GM23338 (cell line): ENCODE measurements at regions not wholly inside any gene's neighbourhood (a gene's known extent, or its start where the extent isn't known, plus 50 kb on each side); places are given as distances from the start of the nearest gene placed in this dataset.

Experiments used
- ATAC-seq: fragments of 200-7000 bp; cut with Tn5 transposase; 3 replicates; pipeline ENCODE4 v1.9.1; 2020
- DNase-seq: peaks from one replicate; pipeline ENCODE4 v3.0.0-alpha.2; 2015; ENCODE audit warnings: low spot score
- H2AFZ ChIP-seq: fragments of 200-600 bp; sonication (generic); 2 replicates; pipeline ENCODE4 v1.8.0; 2016; ENCODE audit warnings: antibody characterized with exemption, mild to moderate bottlenecking, moderate library complexity
- H3F3A ChIP-seq: fragments of 200-600 bp; sonication (generic); replicated peaks from 2 replicates; pipeline ENCODE4 v1.8.0; 2017; ENCODE audit warnings: antibody characterized with exemption, mixed run types, low read depth
- H3K27ac ChIP-seq: fragments of 200-600 bp; sonication (generic); 2 replicates; pipeline ENCODE4 v1.6.1; 2016; ENCODE audit warnings: low read depth
- H3K27me3 ChIP-seq: fragments of 200-600 bp; sonication (generic); 2 replicates; pipeline ENCODE4 v1.8.0; 2016; ENCODE audit warnings: mild to moderate bottlenecking, mixed run types, moderate library complexity; ENCODE audit not compliant: insufficient read depth
- H3K36me3 ChIP-seq: fragments of 200-600 bp; sonication (generic); 2 replicates; pipeline ENCODE4 v1.8.0; 2016; ENCODE audit warnings: mild to moderate bottlenecking; ENCODE audit not compliant: insufficient read depth
- H3K4me1 ChIP-seq: fragments of 200-600 bp; sonication (generic); 2 replicates; pipeline ENCODE4 v1.8.0; 2016; ENCODE audit warnings: mild to moderate bottlenecking, moderate library complexity; ENCODE audit not compliant: insufficient read depth
- H3K4me2 ChIP-seq: fragments of 200-600 bp; sonication (generic); 2 replicates; pipeline ENCODE4 v1.7.1; 2017; ENCODE audit warnings: mixed run types
- H3K4me3 ChIP-seq: fragments of 200-600 bp; sonication (generic); 2 replicates; pipeline ENCODE4 v1.6.1; 2016; ENCODE audit warnings: mixed run types
- H3K79me2 ChIP-seq: fragments of 200-600 bp; sonication (generic); replicated peaks from 2 replicates; pipeline ENCODE4 v1.8.0; 2017; ENCODE audit warnings: mild to moderate bottlenecking; ENCODE audit not compliant: insufficient read depth
- H3K9me2 ChIP-seq: fragments of 200-600 bp; sonication (generic); 2 replicates; pipeline ENCODE4 v1.8.0; 2017; ENCODE audit not compliant: insufficient read depth
- H4K20me1 ChIP-seq: fragments of 200-600 bp; sonication (generic); replicated peaks from 2 replicates; pipeline ENCODE4 v1.8.0; 2017; ENCODE audit warnings: mild to moderate bottlenecking; ENCODE audit not compliant: insufficient read depth
- H3K27ac Mint-ChIP-seq: 2 replicates; pipeline ENCODE4 v1.8.0; 2020; ENCODE audit warnings: inconsistent platforms, mild to moderate bottlenecking, moderate library complexity, mixed read lengths
- H3K27me3 Mint-ChIP-seq: 3 replicates; pipeline ENCODE4 v1.8.0; 2022; ENCODE audit warnings: low read depth, mild to moderate bottlenecking, moderate library complexity, mixed read lengths, inconsistent platforms; ENCODE audit not compliant: insufficient read depth, poor library complexity
- H3K36me3 Mint-ChIP-seq: 3 replicates; pipeline ENCODE4 v1.8.0; 2021; ENCODE audit warnings: low read depth, mild to moderate bottlenecking, inconsistent platforms, moderate library complexity, mixed read lengths
- H3K4me1 Mint-ChIP-seq: 3 replicates; pipeline ENCODE4 v1.8.0; 2020; ENCODE audit warnings: mild to moderate bottlenecking, inconsistent platforms, mixed read lengths
- H3K4me3 Mint-ChIP-seq: 3 replicates; pipeline ENCODE4 v1.8.0; 2021; ENCODE audit warnings: moderate library complexity, mild to moderate bottlenecking, inconsistent platforms, mixed read lengths
- H3K9me3 Mint-ChIP-seq: 3 replicates; pipeline ENCODE4 v1.8.0; 2020; ENCODE audit warnings: moderate library complexity, mild to moderate bottlenecking, inconsistent platforms, mixed read lengths
- CREB1 ChIP-seq: fragments of 250-450 bp; sonication (Bioruptor Pico); IDR thresholded peaks from 2 replicates; pipeline ENCODE4 v1.5.0; 2020; ENCODE audit warnings: low read depth, mild to moderate bottlenecking, moderate library complexity
- EZH2 ChIP-seq: fragments of 200-600 bp; sonication (generic); IDR thresholded peaks from one replicate; pipeline ENCODE4 v1.8.0; 2017; ENCODE audit warnings: antibody characterized with exemption, mild to moderate bottlenecking, low read depth; ENCODE audit not compliant: unreplicated experiment
- EZH2phosphoT487 ChIP-seq: fragments of 200-600 bp; sonication (generic); IDR thresholded peaks from one replicate; pipeline ENCODE4 v1.8.1; 2018; ENCODE audit warnings: antibody characterized with exemption; ENCODE audit not compliant: unreplicated experiment
- JUNB ChIP-seq: IDR thresholded peaks from one replicate; pipeline ENCODE4 v1.6.1; 2016; ENCODE audit warnings: antibody characterized with exemption; ENCODE audit not compliant: unreplicated experiment
- POLR2AphosphoS5 ChIP-seq: IDR thresholded peaks from 2 replicates; pipeline ENCODE4 v1.6.1; 2016; ENCODE audit warnings: antibody characterized with exemption, low read depth
- ZNF114 ChIP-seq: fragments of 250-450 bp; sonication (Bioruptor Pico); IDR thresholded peaks from 2 replicates; pipeline ENCODE4 v1.5.0; 2020; ENCODE audit warnings: mild to moderate bottlenecking, moderate library complexity
- TF ChIP-seq, protein P1 (sequence below): IDR thresholded peaks from 2 replicates; pipeline ENCODE4 v1.6.1; 2016; ENCODE audit warnings: antibody characterized with exemption
- TF ChIP-seq, protein P2 (sequence below): fragments of 250-450 bp; sonication (Bioruptor Pico); IDR thresholded peaks from 2 replicates; pipeline ENCODE4 v1.5.0; 2020; ENCODE audit warnings: mild to moderate bottlenecking, moderate library complexity

DNA sequence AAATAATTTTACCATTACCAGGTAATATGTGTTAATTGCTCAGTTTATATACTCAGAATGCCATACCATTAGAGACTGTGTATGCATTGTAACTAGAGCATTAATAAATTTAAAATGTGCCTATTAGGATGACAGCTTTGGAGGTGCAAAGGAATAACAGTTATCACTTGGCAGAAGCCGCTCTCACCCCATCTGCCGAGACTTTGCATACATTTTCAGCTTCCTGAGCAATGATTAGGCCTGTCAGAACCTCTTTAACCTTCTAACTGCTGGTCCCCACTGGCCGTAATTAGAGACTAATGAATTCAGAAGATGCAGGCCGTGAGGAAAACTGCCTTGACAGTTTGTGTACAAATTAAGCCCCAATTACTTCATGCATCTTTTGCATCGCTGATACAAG is 158.0 kb upstream of the PROX1 start:
- no peak for DNase-seq
- Histone ChIP-seq H2AFZ (no peak overlapping the region), H3K27ac (no peak overlapping the region), H3F3A (no peaks in the 10 kb centered on the region), H3K9me2 (peaks cover 12% of the 10 kb centered on the region; the same call in 1 of the 2 replicates), H3K4me3 (no peak overlapping the region), H3K4me1 (peaks cover 7% of the 10 kb centered on the region), H3K4me2 (no peak overlapping the region; the same call in 1 of the 2 replicates), H3K36me3 (no peaks in the 10 kb centered on the region; the same call in 1 of the 2 replicates), H4K20me1 (no peaks in the 10 kb centered on the region), H3K27me3 (no peaks in the 10 kb centered on the region), H3K79me2 (no peaks in the 10 kb centered on the region)
- TF ChIP-seq ZNF114 (CRISPR knock-in tag) (no peak), JUNB (no peak), EZH2phosphoT487 (no peak), EZH2 (no peak), CREB1 (no peak), POLR2AphosphoS5 (no peak)
- TF ChIP-seq, protein P1, sequence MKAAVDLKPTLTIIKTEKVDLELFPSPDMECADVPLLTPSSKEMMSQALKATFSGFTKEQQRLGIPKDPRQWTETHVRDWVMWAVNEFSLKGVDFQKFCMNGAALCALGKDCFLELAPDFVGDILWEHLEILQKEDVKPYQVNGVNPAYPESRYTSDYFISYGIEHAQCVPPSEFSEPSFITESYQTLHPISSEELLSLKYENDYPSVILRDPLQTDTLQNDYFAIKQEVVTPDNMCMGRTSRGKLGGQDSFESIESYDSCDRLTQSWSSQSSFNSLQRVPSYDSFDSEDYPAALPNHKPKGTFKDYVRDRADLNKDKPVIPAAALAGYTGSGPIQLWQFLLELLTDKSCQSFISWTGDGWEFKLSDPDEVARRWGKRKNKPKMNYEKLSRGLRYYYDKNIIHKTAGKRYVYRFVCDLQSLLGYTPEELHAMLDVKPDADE: no peak
- TF ChIP-seq, protein P2, sequence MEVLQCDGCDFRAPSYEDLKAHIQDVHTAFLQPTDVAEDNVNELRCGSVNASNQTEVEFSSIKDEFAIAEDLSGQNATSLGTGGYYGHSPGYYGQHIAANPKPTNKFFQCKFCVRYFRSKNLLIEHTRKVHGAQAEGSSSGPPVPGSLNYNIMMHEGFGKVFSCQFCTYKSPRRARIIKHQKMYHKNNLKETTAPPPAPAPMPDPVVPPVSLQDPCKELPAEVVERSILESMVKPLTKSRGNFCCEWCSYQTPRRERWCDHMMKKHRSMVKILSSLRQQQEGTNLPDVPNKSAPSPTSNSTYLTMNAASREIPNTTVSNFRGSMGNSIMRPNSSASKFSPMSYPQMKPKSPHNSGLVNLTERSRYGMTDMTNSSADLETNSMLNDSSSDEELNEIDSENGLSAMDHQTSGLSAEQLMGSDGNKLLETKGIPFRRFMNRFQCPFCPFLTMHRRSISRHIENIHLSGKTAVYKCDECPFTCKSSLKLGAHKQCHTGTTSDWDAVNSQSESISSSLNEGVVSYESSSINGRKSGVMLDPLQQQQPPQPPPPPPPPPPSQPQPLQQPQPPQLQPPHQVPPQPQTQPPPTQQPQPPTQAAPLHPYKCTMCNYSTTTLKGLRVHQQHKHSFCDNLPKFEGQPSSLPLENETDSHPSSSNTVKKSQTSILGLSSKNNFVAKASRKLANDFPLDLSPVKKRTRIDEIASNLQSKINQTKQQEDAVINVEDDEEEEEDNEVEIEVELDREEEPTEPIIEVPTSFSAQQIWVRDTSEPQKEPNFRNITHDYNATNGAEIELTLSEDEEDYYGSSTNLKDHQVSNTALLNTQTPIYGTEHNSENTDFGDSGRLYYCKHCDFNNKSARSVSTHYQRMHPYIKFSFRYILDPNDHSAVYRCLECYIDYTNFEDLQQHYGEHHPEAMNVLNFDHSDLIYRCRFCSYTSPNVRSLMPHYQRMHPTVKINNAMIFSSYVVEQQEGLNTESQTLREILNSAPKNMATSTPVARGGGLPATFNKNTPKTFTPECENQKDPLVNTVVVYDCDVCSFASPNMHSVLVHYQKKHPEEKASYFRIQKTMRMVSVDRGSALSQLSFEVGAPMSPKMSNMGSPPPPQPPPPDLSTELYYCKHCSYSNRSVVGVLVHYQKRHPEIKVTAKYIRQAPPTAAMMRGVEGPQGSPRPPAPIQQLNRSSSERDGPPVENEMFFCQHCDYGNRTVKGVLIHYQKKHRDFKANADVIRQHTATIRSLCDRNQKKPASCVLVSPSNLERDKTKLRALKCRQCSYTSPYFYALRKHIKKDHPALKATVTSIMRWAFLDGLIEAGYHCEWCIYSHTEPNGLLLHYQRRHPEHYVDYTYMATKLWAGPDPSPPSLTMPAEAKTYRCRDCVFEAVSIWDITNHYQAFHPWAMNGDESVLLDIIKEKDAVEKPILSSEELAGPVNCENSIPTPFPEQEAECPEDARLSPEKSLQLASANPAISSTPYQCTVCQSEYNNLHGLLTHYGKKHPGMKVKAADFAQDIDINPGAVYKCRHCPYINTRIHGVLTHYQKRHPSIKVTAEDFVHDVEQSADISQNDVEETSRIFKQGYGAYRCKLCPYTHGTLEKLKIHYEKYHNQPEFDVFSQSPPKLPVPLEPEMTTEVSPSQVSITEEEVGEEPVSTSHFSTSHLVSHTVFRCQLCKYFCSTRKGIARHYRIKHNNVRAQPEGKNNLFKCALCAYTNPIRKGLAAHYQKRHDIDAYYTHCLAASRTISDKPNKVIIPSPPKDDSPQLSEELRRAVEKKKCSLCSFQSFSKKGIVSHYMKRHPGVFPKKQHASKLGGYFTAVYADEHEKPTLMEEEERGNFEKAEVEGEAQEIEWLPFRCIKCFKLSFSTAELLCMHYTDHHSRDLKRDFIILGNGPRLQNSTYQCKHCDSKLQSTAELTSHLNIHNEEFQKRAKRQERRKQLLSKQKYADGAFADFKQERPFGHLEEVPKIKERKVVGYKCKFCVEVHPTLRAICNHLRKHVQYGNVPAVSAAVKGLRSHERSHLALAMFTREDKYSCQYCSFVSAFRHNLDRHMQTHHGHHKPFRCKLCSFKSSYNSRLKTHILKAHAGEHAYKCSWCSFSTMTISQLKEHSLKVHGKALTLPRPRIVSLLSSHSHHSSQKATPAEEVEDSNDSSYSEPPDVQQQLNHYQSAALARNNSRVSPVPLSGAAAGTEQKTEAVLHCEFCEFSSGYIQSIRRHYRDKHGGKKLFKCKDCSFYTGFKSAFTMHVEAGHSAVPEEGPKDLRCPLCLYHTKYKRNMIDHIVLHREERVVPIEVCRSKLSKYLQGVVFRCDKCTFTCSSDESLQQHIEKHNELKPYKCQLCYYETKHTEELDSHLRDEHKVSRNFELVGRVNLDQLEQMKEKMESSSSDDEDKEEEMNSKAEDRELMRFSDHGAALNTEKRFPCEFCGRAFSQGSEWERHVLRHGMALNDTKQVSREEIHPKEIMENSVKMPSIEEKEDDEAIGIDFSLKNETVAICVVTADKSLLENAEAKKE (CRISPR knock-in tag): no peak
- Mint-ChIP-seq H3K4me1 (peaks cover 20% of the 10 kb centered on the region), H3K36me3 (peaks cover 6% of the 10 kb centered on the region; the same call in 2 of the 3 replicates), H3K4me3 (no peak overlapping the region), H3K27me3 (peaks cover under 1% of the 10 kb centered on the region), H3K27ac (no peak overlapping the region), H3K9me3 (peaks cover 13% of the 10 kb centered on the region; the same call in 2 of the 3 replicates)
- ATAC-seq: no peak
